OCI-LY7 (cell line): ENCODE measurements at regions not wholly inside any gene's neighbourhood (a gene's known extent, or its start where the extent isn't known, plus 50 kb on each side); places are given as distances from the start of the nearest gene placed in this dataset.

Source experiments
- BruUV-seq: library from RNA; stranded (reverse); fragments of 400-500 nt; replicated peaks from 2 replicates; lab custom pipeline; 2021; lab: Mats Ljungman, UMichigan
- CTCF ChIA-PET: fragments of 300-600 bp; sonication (Branson Sonifier 250); formaldehyde crosslinking; loops from one replicate; lab custom pipeline; 2022; ENCODE audit warnings: antibody characterized with exemption; ENCODE audit not compliant: unreplicated experiment; lab: Charles Lee
- POLR2A ChIA-PET: fragments of 300-600 bp; sonication (Branson Sonifier 250); formaldehyde crosslinking; loops from one replicate; lab custom pipeline; 2022; ENCODE audit warnings: antibody characterized with exemption; lab: Charles Lee
- DNase-seq: peaks from one replicate; pipeline ENCODE4 v3.0.0-alpha.2; 2015; ENCODE audit warnings: low spot score
- H2AFZ ChIP-seq: fragments of 200-600 bp; sonication (generic), shearing (Covaris generic); 2 replicates; pipeline ENCODE4 v1.6.1; 2014; ENCODE audit warnings: mild to moderate bottlenecking, antibody characterized with exemption, low read length, moderate library complexity
- H3K27ac ChIP-seq: fragments of 200-600 bp; sonication (generic); 2 replicates; pipeline ENCODE4 v1.5.1; 2014; ENCODE audit warnings: mixed run types, low read depth, mild to moderate bottlenecking, moderate library complexity, low read length, inconsistent platforms; ENCODE audit not compliant: poor library complexity, severe bottlenecking
- H3K36me3 ChIP-seq: fragments of 200-600 bp; sonication (generic); 2 replicates; pipeline ENCODE4 v1.6.1; 2014; ENCODE audit warnings: mild to moderate bottlenecking, antibody characterized with exemption, low read length, moderate library complexity, mixed read lengths; ENCODE audit not compliant: insufficient read depth
- H3K4me1 ChIP-seq: fragments of 200-600 bp; sonication (generic); 2 replicates; pipeline ENCODE4 v1.5.1; 2014; ENCODE audit warnings: mild to moderate bottlenecking, low read length; ENCODE audit not compliant: insufficient read depth, poor library complexity, severe bottlenecking
- H3K4me2 ChIP-seq: fragments of 200-600 bp; sonication (generic); 2 replicates; pipeline ENCODE4 v1.6.1; 2014; ENCODE audit warnings: mild to moderate bottlenecking, low read length
- H3K4me3 ChIP-seq: fragments of 200-600 bp; sonication (generic); 2 replicates; pipeline ENCODE4 v1.5.1; 2014; ENCODE audit warnings: mild to moderate bottlenecking, low read depth, low read length; ENCODE audit not compliant: poor library complexity, severe bottlenecking
- H3K79me2 ChIP-seq: fragments of 200-600 bp; sonication (generic); 2 replicates; pipeline ENCODE4 v1.6.1; 2016; ENCODE audit warnings: low read depth, mild to moderate bottlenecking, low read length, moderate library complexity, mixed read lengths; ENCODE audit not compliant: insufficient read depth
- H3K9me2 ChIP-seq: fragments of 200-600 bp; sonication (generic); 2 replicates; pipeline ENCODE4 v1.6.1; 2016; ENCODE audit warnings: mild to moderate bottlenecking, low read length, mixed read lengths; ENCODE audit not compliant: insufficient read depth
- H3K9me3 ChIP-seq: fragments of 200-600 bp; sonication (generic); 2 replicates; pipeline ENCODE4 v1.6.1; 2014; ENCODE audit warnings: mild to moderate bottlenecking, mixed run types, low read length, mixed read lengths
- H4K20me1 ChIP-seq: fragments of 200-600 bp; sonication (generic); 2 replicates; pipeline ENCODE4 v1.6.1; 2014; ENCODE audit warnings: mild to moderate bottlenecking, antibody characterized with exemption, low read length, moderate library complexity, mixed read lengths; ENCODE audit not compliant: insufficient read depth
- CTCF ChIP-seq: fragments of 200-600 bp; sonication (generic); conservative IDR thresholded peaks from 2 replicates; pipeline ENCODE4 v1.5.1; 2014; ENCODE audit warnings: mild to moderate bottlenecking, antibody characterized with exemption, low read length, moderate library complexity, mixed read lengths
- EZH2phosphoT487 ChIP-seq: fragments of 200-600 bp; sonication (generic); IDR thresholded peaks from 2 replicates; pipeline ENCODE4 v1.6.1; 2018; ENCODE audit warnings: low read depth, borderline replicate concordance, mild to moderate bottlenecking, mixed run types, antibody characterized with exemption, low read length, moderate library complexity, mixed read lengths
- intact Hi-C: fragments of 100-400 bp; cut with micrococcal nuclease; formaldehyde crosslinking; loops from one replicate; pipeline ENCODE4 v1.10.0; 2022; ENCODE audit not compliant: unreplicated experiment

GRCh38 chr7:156198277-156198676 is 386.0 kb upstream of the SHH start:
- TF ChIP-seq CTCF, result no peak
- no TSS peak for BruUV-seq
- CTCF ChIA-PET, result no interaction called here
- intact Hi-C loops, result no loop called here
- POLR2A ChIA-PET, result no interaction called here
- Histone ChIP-seq H4K20me1 (no peaks in the 10 kb centered on the region), H3K36me3 (no peaks in the 10 kb centered on the region), H3K4me2 (no peak overlapping the region), H3K9me3 (no peaks in the 10 kb centered on the region), H3K4me1 (no peaks in the 10 kb centered on the region), H3K79me2 (no peaks in the 10 kb centered on the region), H2AFZ (no peak overlapping the region), H3K27ac (no peak overlapping the region), H3K9me2 (no peaks in the 10 kb centered on the region), H3K4me3 (no peak overlapping the region)
- no peak for DNase-seq

- ChIA-PET CTCF (no interaction called here), POLR2A (no interaction called here)
- Histone ChIP-seq H3K36me3 (no peaks in the 10 kb centered on the region), H3K79me2 (no peaks in the 10 kb centered on the region), H2AFZ (no peak overlapping the region), H3K4me3 (no peak overlapping the region), H3K4me1 (no peaks in the 10 kb centered on the region), H3K9me3 (no peaks in the 10 kb centered on the region), H3K27ac (no peak overlapping the region), H3K9me2 (no peaks in the 10 kb centered on the region), H4K20me1 (no peaks in the 10 kb centered on the region), H3K4me2 (no peak overlapping the region)
- intact Hi-C loops, result no loop called here
- DNase-seq, result no peak
- no TSS peak for BruUV-seq
- TF ChIP-seq CTCF, result no peak
- no peak for TF ChIP-seq EZH2phosphoT487
Observed at GRCh38 chr7:156196649-156197048, 384.4 kb upstream of the SHH start.

GRCh38 chr7:156195276-156195675 is 383.0 kb upstream of the SHH start:
- Histone ChIP-seq H2AFZ (no peak overlapping the region), H4K20me1 (no peaks in the 10 kb centered on the region), H3K36me3 (no peaks in the 10 kb centered on the region), H3K27ac (no peak overlapping the region), H3K4me3 (no peak overlapping the region), H3K9me3 (no peaks in the 10 kb centered on the region), H3K79me2 (no peaks in the 10 kb centered on the region), H3K9me2 (no peaks in the 10 kb centered on the region), H3K4me2 (no peak overlapping the region), H3K4me1 (no peaks in the 10 kb centered on the region)
- TF ChIP-seq EZH2phosphoT487 (no peak), CTCF (no peak)
- POLR2A ChIA-PET, result no interaction called here
- intact Hi-C loops, result no loop called here
- CTCF ChIA-PET, result no interaction called here
- no TSS peak for BruUV-seq
- DNase-seq, result no peak
